ENCODE measurements at regions not wholly inside any gene's neighbourhood (a gene's known extent, or its start where the extent isn't known, plus 50 kb on each side); places are given as distances from the start of the nearest gene placed in this dataset.

- no peak for TF ChIP-seq CTCF (IDR thresholded peaks at IDR 0.05 in 4 of 5, conservative IDR thresholded peaks at IDR 0.05 in 1 of 5)
- TF ChIP-seq POLR2A (IDR thresholded peaks at IDR 0.05): no peak
Observed at GRCh38 chr2:163155925-163156324, 317.4 kb upstream of the KCNH7 start.
